IMR-90 (cell line): ENCODE measurements at regions not wholly inside any gene's neighbourhood (a gene's known extent, or its start where the extent isn't known, plus 50 kb on each side); places are given as distances from the start of the nearest gene placed in this dataset.
"Not testable (repeated sequence)": the region's sequence is repeated elsewhere in the genome, so short reads cannot be mapped to it uniquely, and the experiment has no call there.

Source experiments
- ATAC-seq: fragments of 200-7000 bp; cut with Tn5 transposase; 2 replicates; pipeline ENCODE4 v1.9.1; 2020; ENCODE audit warnings: low read depth, mild to moderate bottlenecking, moderate library complexity
- BruUV-seq: library from RNA; stranded (reverse); fragments of 400-500 nt; replicated peaks from 2 replicates; lab custom pipeline; 2021; lab: Mats Ljungman, UMichigan
- CTCF ChIA-PET: fragments of 300-600 bp; formaldehyde crosslinking; extraction: SDS; loops from one replicate; lab custom pipeline; 2021; ENCODE audit warnings: antibody characterized with exemption; lab: Yijun Ruan, JAX
- POLR2A ChIA-PET: fragments of 300-600 bp; sonication (Branson Sonifier 250); formaldehyde crosslinking; loops from one replicate; lab custom pipeline; 2022; ENCODE audit warnings: antibody characterized with exemption; ENCODE audit not compliant: unreplicated experiment; lab: Charles Lee
- DNase-seq: peaks from one replicate; pipeline ENCODE4 v3.0.0; 2013
- H2AFZ ChIP-seq: replicated peaks from 2 replicates; pipeline ENCODE3; 2013; ENCODE audit warnings: low read length, mild to moderate bottlenecking; ENCODE audit not compliant: poor library complexity
- H2AK5ac ChIP-seq: 2 replicates; pipeline ENCODE4 v1.6.1; 2013; ENCODE audit warnings: low read depth, low read length, inconsistent platforms
- H2AK9ac ChIP-seq: replicated peaks from 2 replicates; pipeline ENCODE3; 2013; ENCODE audit warnings: mild to moderate bottlenecking, low read depth, low read length, moderate library complexity; ENCODE audit not compliant: poor library complexity
- H2BK120ac ChIP-seq: 2 replicates; pipeline ENCODE4 v1.6.1; 2013; ENCODE audit warnings: low read depth, low read length, inconsistent platforms
- H2BK15ac ChIP-seq: 3 replicates; pipeline ENCODE4 v1.6.1; 2013; ENCODE audit warnings: low read depth, low read length, inconsistent platforms
- H2BK20ac ChIP-seq: 2 replicates; pipeline ENCODE4 v1.6.1; 2013; ENCODE audit warnings: low read depth, mild to moderate bottlenecking, inconsistent platforms, low read length, moderate library complexity
- H2BK5ac ChIP-seq: 2 replicates; pipeline ENCODE4 v1.6.1; 2013; ENCODE audit warnings: mild to moderate bottlenecking, low read depth, low read length, inconsistent platforms; ENCODE audit not compliant: poor library complexity, severe bottlenecking
- H3K14ac ChIP-seq: replicated peaks from 2 replicates; pipeline ENCODE4 v1.6.1; 2013; ENCODE audit warnings: low read depth, low read length, inconsistent platforms
- H3K18ac ChIP-seq: 2 replicates; pipeline ENCODE4 v1.6.1; 2013; ENCODE audit warnings: low read depth, low read length, control low read depth
- H3K23ac ChIP-seq: 2 replicates; pipeline ENCODE4 v1.6.1; 2013; ENCODE audit warnings: low read depth, low read length, inconsistent platforms
- H3K27ac ChIP-seq: 2 replicates; pipeline ENCODE4 v1.5.1; 2013; ENCODE audit warnings: mild to moderate bottlenecking, control low read depth, low read length; ENCODE audit not compliant: insufficient read depth
- H3K27me3 ChIP-seq: 2 replicates; pipeline ENCODE4 v1.6.1; 2013; ENCODE audit warnings: low read length; ENCODE audit not compliant: control insufficient read depth, insufficient read depth
- H3K36me3 ChIP-seq: 2 replicates; pipeline ENCODE4 v1.6.1; 2013; ENCODE audit warnings: low read length, mixed read lengths; ENCODE audit not compliant: control insufficient read depth, insufficient read depth
- H3K4ac ChIP-seq: 2 replicates; pipeline ENCODE4 v1.6.1; 2013; ENCODE audit warnings: low read depth, low read length, inconsistent platforms
- H3K4me1 ChIP-seq: 2 replicates; pipeline ENCODE4 v1.6.1; 2013; ENCODE audit warnings: low read length, mixed read lengths; ENCODE audit not compliant: control insufficient read depth, insufficient read depth
- H3K4me2 ChIP-seq: 2 replicates; pipeline ENCODE4 v1.6.1; 2013; ENCODE audit warnings: low read depth, mild to moderate bottlenecking, control low read depth, low read length, moderate library complexity
- H3K4me3 ChIP-seq: 2 replicates; pipeline ENCODE4 v1.5.1; 2013; ENCODE audit warnings: low read depth, mild to moderate bottlenecking, control low read depth, low read length, moderate library complexity; ENCODE audit not compliant: insufficient read depth
- H3K56ac ChIP-seq: 2 replicates; pipeline ENCODE4 v1.6.1; 2013; ENCODE audit warnings: low read length, inconsistent platforms; ENCODE audit not compliant: insufficient read depth; ENCODE audit errors: extremely low read depth
- H3K79me1 ChIP-seq, 2 experiments: 2 replicates each; pipeline ENCODE4 v1.6.1; 2013; ENCODE audit warnings: low read length in 2 of 2, inconsistent platforms in 1 of 2, low read depth in 1 of 2
- H3K9ac ChIP-seq: 2 replicates; pipeline ENCODE4 v1.6.1; 2013; ENCODE audit warnings: low read depth, low read length, control low read depth
- H3K9me1 ChIP-seq: 2 replicates; pipeline ENCODE4 v1.6.1; 2013; ENCODE audit warnings: low read length, inconsistent platforms; ENCODE audit not compliant: insufficient read depth
- H3K9me3 ChIP-seq: 2 replicates; pipeline ENCODE4 v1.6.1; 2013; ENCODE audit warnings: low read length; ENCODE audit not compliant: control insufficient read depth, insufficient read depth
- H4K20me1 ChIP-seq: 2 replicates; pipeline ENCODE4 v1.6.1; 2013; ENCODE audit warnings: low read length, inconsistent platforms; ENCODE audit not compliant: insufficient read depth
- H4K5ac ChIP-seq: 2 replicates; pipeline ENCODE4 v1.6.1; 2013; ENCODE audit warnings: mild to moderate bottlenecking, low read depth, low read length, control low read depth
- H4K8ac ChIP-seq, 2 experiments: 2 replicates each; pipeline ENCODE4 v1.6.1; 2013; ENCODE audit warnings: low read depth in 2 of 2, low read length in 2 of 2, control low read depth in 1 of 2, inconsistent platforms in 1 of 2
- H4K91ac ChIP-seq: 2 replicates; pipeline ENCODE4 v1.6.1; 2013; ENCODE audit warnings: low read depth, low read length, inconsistent platforms; ENCODE audit not compliant: insufficient read depth
- RAD21 ChIP-seq: IDR thresholded peaks from 2 replicates; pipeline ENCODE4 v1.6.1; 2012; ENCODE audit warnings: low read length, improper control_type of control experiment
- RCOR1 ChIP-seq: IDR thresholded peaks from 2 replicates; pipeline ENCODE4 v1.6.1; 2012; ENCODE audit warnings: mild to moderate bottlenecking, low read length, improper control_type of control experiment; ENCODE audit not compliant: insufficient replicate concordance
- SMC3 ChIP-seq: fragments of 150-350 bp; IDR thresholded peaks from 2 replicates; pipeline ENCODE4 v1.6.1; 2016; ENCODE audit warnings: low read depth, mild to moderate bottlenecking, antibody characterized with exemption, low read length, moderate library complexity
- WGBS, 2 experiments: methylation state at CpG; one replicate each; pipeline versions ENCODE4 v1.1.5 to v1.1.7; 2013; ENCODE audit warnings: missing lambda C conversion rate in 2 of 2; ENCODE audit not compliant: insufficient read length in 1 of 2; ENCODE audit errors: extremely low coverage in 2 of 2; 5-methylcytosine and 5-hydroxymethylcytosine counted together
- dilution Hi-C: fragments of 300-500 bp; cut with HindIII; formaldehyde crosslinking; loops from one replicate; pipeline ENCODE4 v1.14.3; 2018; ENCODE audit warnings: low sequenced_read_pairs; ENCODE audit not compliant: unreplicated experiment
- in situ Hi-C: fragments of 300-500 bp; cut with MboI; formaldehyde crosslinking; loops from 3 replicates; pipeline ENCODE4 v1.14.3; 2019; ENCODE audit warnings: low sequenced_read_pairs, inconsistent platforms, mixed read lengths
- intact Hi-C: fragments of 100-400 bp; cut with micrococcal nuclease; formaldehyde crosslinking; loops from 2 replicates; pipeline ENCODE4 v1.10.0; 2022
- TF ChIP-seq, protein P1 (sequence below): conservative IDR thresholded peaks from 2 replicates; pipeline ENCODE4 v1.5.1; 2012; ENCODE audit warnings: mild to moderate bottlenecking, low read depth, low read length, improper control_type of control experiment

GRCh38 chr2:131801745-131802350, 274.2 kb downstream of the CCDC74A start:
- H2AK5ac ChIP-seq, H2AK9ac ChIP-seq, POLR2A ChIA-PET, H3K9ac ChIP-seq, H3K79me1 ChIP-seq, H3K18ac ChIP-seq, H3K56ac ChIP-seq, H3K27ac ChIP-seq, H4K20me1 ChIP-seq, H2BK20ac ChIP-seq, H4K5ac ChIP-seq, H3K9me1 ChIP-seq, H3K14ac ChIP-seq, H3K23ac ChIP-seq, dilution Hi-C loops, H2AFZ ChIP-seq, H4K91ac ChIP-seq, H3K36me3 ChIP-seq, H2BK15ac ChIP-seq, H3K4ac ChIP-seq, H4K8ac ChIP-seq, BruUV-seq, H3K9me3 ChIP-seq, H3K4me1 ChIP-seq, H2BK120ac ChIP-seq, H2BK5ac ChIP-seq, H3K27me3 ChIP-seq: not testable (repeated sequence)
- Histone ChIP-seq H3K4me2 (peak overlapping the region; percentile 70; the same call in 1 of the 2 replicates), H3K4me3 (peak overlapping the region; percentile 25)
- intact Hi-C loops (loop anchor here (1.0 to 5.0 kb wide), 4 partner anchors 128 to 650 kb away; partner anchors contain the start of gene MZT2A), in situ Hi-C loops (loop anchor here (25.0 kb wide), 1 partner anchor 390 kb away; no protein-coding TSS in a partner anchor)
- DNase-seq (peak; percentile 38), ATAC-seq (peak; percentile 95)
- WGBS, 2 experiments = 2% methylated on average over 15 of the region's 41 CpGs; no CpG with 5 or more reads in 1 of the 2 experiments
- CTCF ChIA-PET = interaction anchor here (1.0 to 1.6 kb wide), 5 partner anchors 120 to 636 kb away, joined by 3 to 6 read pairs (median 4); no protein-coding TSS in a partner anchor
- TF ChIP-seq RCOR1 (peak; percentile 15), SMC3 (peak; percentile 55), RAD21 (peak; percentile 57)
- TF ChIP-seq, protein P1, sequence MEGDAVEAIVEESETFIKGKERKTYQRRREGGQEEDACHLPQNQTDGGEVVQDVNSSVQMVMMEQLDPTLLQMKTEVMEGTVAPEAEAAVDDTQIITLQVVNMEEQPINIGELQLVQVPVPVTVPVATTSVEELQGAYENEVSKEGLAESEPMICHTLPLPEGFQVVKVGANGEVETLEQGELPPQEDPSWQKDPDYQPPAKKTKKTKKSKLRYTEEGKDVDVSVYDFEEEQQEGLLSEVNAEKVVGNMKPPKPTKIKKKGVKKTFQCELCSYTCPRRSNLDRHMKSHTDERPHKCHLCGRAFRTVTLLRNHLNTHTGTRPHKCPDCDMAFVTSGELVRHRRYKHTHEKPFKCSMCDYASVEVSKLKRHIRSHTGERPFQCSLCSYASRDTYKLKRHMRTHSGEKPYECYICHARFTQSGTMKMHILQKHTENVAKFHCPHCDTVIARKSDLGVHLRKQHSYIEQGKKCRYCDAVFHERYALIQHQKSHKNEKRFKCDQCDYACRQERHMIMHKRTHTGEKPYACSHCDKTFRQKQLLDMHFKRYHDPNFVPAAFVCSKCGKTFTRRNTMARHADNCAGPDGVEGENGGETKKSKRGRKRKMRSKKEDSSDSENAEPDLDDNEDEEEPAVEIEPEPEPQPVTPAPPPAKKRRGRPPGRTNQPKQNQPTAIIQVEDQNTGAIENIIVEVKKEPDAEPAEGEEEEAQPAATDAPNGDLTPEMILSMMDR = peak; percentile 71

GRCh38 chr2:131802351-131802836, 274.7 kb downstream of the CCDC74A start:
- 16% methylated on average over 9 of the region's 34 CpGs; no CpG with 5 or more reads in 1 of the 2 experiments for WGBS, 2 experiments
- H3K18ac ChIP-seq, H3K14ac ChIP-seq, H3K36me3 ChIP-seq, BruUV-seq, H2BK15ac ChIP-seq, H2AK5ac ChIP-seq, H3K56ac ChIP-seq, H2BK120ac ChIP-seq, H4K91ac ChIP-seq, H4K8ac ChIP-seq, H3K9me3 ChIP-seq, H3K4me1 ChIP-seq, H2BK5ac ChIP-seq, H4K5ac ChIP-seq, H3K27ac ChIP-seq, dilution Hi-C loops, POLR2A ChIA-PET, H2BK20ac ChIP-seq, H3K9me1 ChIP-seq, H2AK9ac ChIP-seq, H3K4ac ChIP-seq, H3K9ac ChIP-seq, H3K23ac ChIP-seq, H4K20me1 ChIP-seq, H3K27me3 ChIP-seq, H3K79me1 ChIP-seq: not testable (repeated sequence)
- intact Hi-C loops = loop anchor here (1.0 to 5.0 kb wide), 3 partner anchors 128 to 650 kb away; partner anchors contain the start of gene MZT2A
- CTCF ChIA-PET = interaction anchor here (1.0 to 1.6 kb wide), 5 partner anchors 120 to 637 kb away, joined by 3 to 6 read pairs (median 4); no protein-coding TSS in a partner anchor
- H3K4me3 ChIP-seq = peak overlapping the region; percentile 25
- H2AFZ ChIP-seq = peak overlapping the region; percentile 65
- H3K4me2 ChIP-seq = peak overlapping the region; percentile 70; the same call in 1 of the 2 replicates
- DNase-seq = peak; percentile 0
- in situ Hi-C loops = loop anchor here (25.0 kb wide), 1 partner anchor 390 kb away; no protein-coding TSS in a partner anchor
- peak; percentile 79 for ATAC-seq
